Stimulated activated CD4-positive, alpha-beta T cell treated with anti-CD3 and anti-CD28 coated beads, TNF-alpha, amount 100 ng/mL, for 4 hours (primary cell): ENCODE measurements at regions not wholly inside any gene's neighbourhood (a gene's known extent, or its start where the extent isn't known, plus 50 kb on each side); places are given as distances from the start of the nearest gene placed in this dataset.

Experiments
- DNase-seq, 3 experiments: peaks; one replicate each; pipeline ENCODE4 v3.0.0-alpha.2; 2020; ENCODE audit warnings: low read depth in 3 of 3

DNA sequence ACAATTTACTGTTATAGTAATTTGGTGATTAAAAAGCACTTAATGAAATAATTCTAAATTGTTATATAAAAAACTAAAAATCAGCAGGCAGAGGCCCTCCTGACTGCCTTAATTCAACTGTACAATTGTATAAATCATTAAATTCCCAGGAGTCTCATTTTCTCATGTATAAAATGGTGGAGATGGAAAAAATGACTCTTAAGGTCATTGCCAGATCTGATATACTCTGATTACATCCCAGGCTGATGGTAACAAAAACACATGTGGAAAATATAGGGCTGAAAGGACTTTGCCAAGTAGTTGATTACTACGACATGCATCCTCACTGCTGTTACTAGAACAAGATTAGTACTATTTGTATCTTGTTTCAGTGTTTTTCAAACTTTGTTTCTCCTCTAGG, 1020.0 kb upstream of the SLC10A2 start:
- no peak for DNase-seq

DNA sequence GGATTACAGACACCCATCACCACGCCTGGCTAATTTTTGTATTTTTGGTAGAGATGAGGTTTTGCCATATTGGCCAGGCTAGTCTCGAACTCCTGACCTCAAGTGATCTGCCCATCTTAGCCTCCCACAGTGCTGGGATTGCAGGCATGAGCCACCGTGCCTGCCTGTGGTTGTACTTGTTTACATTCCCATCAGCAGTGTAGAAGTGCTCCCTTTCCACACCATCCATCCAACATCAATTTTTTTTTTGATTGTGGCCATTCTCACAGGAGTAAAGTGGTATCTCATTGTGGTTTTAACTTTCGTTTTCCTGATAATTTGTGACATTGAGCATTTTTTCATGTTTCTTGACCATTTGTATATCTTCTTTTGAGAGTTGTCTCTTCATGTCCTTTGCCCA, 1019.4 kb upstream of the SLC10A2 start:
- DNase-seq = no peak

DNA sequence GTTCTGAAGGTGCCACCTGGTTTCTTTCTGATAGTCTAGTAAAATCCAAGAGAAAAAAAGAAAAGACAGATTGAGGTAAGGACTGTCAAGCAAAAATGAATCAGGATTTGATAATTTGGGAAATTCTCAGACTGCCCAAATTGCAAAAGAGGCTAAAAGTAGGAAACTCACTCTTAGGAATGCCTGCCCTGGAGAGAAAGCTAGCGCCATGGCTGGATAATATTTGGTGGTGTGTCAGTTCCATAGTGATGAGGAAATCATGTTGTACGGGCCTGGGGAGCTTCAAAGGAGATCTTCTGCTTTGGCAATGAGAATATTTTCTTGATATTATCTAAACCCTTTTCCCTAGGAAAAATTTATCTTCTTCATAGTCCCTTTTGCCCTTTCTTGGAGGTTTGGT, 1008.1 kb upstream of the SLC10A2 start:
- no peak for DNase-seq

DNA sequence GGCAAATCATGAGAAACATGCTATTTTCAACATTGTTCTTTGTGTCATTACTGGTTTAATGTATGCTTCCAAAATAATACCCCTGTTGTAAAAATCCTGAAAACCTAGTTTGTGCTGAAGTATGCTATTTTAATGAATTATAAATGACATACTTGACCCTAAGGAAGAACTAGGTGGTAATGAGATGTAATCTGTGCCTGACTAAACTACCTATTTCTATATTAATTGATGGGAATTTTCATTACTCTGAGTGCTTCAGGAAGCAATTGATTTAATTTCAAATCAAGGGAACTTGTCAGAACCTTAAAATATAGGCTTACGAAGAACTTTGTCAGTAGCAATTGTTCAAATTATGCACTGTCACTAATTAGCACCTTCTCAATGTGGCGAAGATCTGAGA, 1005.6 kb upstream of the SLC10A2 start:
- DNase-seq = no peak

DNA sequence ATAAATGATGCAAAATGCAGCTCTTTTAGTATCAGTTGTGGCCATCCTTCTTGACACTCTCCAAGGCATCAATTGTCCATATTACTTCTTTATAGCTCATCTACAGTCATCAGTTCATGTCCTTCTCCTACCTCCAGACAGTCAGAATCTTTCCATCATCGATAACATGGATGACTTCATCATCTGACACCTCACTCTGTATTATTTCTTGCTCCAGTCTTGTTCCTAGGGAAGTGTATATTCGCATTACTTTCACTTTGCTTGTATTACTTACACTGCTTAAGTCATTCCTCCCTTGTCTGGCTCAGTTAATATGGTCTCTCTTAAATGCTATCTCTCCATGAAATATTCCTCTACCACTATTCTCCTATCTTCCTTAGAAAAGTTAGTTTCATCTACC, 999.1 kb upstream of the SLC10A2 start:
- DNase-seq = no peak

DNA sequence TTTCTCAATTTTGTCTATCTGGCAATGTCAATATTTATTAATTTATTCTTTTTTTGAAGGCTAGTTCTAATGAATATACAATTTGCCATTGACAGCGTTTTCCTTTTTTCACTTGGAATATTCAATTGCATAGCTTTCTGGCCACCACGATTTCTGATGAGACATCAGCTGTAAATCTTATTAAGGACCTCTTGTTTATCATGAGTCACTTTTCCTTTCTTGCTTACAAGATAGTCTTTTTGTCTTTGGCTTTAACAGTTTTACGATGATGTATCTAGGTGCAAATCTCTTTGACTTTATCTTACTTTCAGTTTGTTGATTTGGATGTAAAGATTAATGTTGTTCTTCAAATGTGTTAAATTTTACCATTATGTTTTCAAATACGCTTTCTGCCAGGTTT, 991.6 kb upstream of the SLC10A2 start:
- DNase-seq = no peak

DNA sequence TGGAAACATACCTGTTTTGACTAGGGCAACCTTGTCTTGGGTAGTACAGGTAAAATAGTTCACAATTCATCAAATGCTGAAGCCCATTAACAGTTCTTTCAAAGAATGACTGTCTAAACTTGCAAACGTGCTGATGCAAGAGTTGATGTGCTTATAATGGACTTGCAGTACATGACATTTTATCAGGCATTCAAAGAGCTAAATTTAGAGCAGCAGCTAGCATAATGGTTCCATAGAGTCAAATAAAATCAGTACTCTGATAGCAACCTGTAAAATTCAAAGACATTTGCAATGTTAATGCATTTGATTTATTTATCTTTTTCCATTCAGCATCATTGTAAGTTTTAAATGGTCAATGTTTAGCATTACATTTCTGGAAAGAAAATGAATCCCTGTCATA, 979.7 kb upstream of the SLC10A2 start:
- DNase-seq = no peak

DNA sequence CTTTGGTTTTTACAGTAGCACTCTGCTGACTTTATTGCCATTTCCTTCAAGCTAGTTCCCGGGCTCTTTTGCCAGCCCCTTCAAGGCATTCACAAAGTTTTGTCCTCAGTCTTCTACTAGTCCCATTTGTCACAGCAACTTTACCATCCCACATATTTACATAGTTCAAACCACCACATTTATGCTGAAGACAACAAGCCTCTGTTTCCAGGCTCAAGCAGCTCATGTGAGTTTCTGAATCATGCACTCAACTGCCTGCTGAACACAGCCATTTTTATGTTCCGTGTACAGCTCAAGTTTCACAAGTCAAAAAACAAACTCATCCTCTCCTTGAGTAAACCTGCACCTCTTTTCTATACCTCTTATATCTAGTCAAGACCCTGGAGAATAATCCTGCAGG, 977.0 kb upstream of the SLC10A2 start:
- DNase-seq = no peak

DNA sequence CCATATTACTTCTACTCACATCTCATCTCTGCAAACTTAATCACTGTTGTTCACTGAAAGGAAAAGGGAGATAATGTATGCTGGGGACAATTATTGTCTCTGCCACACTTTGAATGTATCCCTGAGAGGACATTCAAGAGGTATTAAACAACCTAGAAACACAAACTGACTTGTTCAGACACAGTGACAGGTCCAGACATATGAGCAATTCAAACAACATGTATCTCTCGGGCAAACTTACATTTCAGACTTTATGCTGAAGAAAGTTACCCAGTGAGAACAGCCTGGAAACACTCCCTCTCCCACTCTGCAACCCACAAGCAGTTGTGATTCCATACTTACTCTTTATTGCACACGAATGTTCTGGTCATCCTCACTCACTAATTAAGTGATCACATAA, 968.7 kb upstream of the SLC10A2 start:
- no peak for DNase-seq

DNA sequence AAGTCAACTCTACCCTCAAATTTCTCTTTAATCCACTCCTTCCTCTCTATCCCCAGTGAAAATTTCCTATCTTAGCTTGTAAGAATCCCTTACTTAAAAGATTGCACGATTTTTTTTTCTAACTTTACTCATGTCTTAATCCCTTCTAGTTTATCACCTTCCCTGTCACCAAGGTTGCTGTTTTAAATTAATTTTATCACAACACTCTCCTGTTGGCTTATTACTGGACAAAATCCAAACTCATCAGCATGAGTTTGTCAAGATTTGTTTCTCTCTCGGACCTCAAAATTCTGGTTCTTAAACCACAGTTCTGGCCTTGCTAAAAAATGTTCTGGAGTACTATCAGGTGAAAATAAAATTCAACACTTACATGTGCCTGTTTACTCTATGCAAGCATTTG, 959.1 kb upstream of the SLC10A2 start:
- DNase-seq = no peak

DNA sequence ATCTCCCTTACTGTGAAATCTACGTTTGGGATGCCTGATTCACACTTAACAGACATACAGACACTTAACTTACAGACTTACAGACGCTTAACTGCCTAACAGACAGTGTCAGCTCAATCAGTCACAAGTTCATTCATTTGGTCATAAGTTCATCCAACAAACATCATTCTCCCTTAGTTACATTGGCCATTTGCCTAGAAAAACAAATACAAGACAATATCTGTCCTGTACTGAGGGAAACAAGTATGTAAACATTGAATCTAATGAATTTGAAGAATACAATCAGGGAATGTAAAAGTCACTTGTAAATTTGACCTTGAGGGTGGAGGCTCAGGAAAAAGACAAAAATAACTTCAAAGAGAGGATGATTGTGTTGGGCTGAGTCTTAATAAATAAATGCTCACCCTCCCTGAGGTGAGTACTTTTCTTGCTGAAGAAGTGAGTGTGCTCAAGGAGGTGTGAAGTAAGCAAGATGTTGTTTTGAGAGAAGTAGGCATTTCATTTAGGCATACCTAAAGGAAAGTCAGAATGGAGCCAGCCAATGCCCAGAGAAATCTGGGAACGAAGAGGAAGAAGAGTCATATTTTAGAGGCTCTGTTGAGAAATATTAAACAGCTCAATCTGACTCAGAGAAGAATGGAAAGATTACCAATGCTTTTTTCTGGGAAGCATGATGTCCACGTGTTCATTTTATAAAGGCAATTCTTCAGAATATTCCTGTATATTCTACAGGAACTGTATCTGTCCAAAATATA, 958.4 kb upstream of the SLC10A2 start:
- no peak for DNase-seq

DNA sequence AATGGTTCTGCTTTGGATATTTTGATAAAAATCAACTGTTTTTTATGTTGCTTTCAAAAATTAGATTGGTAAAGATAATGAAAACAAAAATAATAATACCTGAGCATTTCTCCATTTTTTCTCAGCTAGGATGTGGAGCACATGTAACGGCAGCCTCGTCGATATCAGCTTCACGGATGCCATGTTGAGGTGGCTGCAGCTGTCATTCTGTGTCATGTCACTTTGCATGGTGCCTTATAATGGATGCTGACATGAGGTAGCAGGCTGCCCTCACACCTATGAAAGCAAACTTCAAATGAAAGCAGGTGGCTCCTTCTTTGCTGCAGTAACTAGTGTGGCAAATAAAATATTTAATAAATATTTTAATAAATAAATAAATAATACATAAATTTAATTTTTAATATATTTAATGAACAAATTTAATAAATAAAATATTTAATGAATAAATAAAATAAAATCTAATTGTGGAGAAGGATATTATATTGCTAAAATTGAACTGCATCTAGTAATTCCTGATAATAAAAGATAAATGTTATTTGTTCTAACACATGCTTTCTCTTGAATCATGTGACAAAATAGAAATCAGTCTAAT, 955.7 kb upstream of the SLC10A2 start:
- no peak for DNase-seq

DNA sequence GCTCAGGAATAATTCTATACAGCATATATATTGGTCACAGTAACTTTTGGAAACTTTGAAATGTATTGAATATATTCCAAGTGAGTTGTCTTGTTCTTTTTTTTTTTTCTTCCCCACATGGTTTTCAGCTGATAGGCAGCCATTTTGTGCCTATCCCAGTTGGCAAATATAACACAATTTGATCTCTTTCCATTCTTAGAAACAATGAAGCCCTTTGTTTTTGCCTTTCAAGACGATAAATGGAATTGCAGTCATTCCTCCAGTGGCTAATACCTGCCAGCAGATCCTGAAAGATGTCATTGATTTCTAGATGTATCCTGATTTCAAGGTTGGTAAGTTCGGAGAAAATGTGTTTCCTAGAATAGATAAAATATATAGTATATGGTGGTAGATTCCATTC, 951.1 kb upstream of the SLC10A2 start:
- no peak for DNase-seq

DNA sequence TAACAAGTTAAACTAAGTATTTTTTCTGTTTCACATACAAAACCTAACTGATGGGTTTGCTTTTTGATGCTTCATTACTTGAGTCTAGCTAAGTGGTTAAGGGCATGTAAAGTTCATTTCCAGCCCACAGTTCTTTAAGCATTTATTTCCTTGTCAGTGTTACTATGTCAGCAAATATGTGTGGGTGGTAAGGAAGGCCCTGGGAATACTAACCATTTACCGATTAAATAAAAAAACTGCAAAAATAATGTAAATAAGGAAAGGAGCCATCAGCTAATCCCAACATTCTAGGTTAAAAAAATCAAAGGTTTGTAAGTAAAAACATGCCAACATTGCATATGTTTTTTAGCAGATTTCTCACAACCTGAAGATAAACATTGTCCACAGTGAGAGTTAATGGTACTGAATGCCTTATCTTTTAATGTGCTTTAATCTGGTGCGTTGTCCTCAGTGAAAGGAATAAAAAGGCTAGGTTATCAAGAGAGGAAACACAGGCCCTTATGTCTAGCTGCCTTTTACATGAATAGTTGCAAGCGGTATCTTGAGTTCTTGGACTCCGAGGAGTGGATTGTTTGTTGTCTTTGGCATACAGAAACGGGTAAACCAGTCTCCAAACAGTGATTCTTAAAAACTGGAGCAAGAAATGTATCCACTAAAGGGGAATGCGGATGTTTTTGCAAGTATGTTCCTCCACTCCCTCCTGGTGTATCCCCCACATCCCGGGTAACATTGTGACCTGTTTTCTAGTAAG, 949.6 kb upstream of the SLC10A2 start:
- no peak for DNase-seq

DNA sequence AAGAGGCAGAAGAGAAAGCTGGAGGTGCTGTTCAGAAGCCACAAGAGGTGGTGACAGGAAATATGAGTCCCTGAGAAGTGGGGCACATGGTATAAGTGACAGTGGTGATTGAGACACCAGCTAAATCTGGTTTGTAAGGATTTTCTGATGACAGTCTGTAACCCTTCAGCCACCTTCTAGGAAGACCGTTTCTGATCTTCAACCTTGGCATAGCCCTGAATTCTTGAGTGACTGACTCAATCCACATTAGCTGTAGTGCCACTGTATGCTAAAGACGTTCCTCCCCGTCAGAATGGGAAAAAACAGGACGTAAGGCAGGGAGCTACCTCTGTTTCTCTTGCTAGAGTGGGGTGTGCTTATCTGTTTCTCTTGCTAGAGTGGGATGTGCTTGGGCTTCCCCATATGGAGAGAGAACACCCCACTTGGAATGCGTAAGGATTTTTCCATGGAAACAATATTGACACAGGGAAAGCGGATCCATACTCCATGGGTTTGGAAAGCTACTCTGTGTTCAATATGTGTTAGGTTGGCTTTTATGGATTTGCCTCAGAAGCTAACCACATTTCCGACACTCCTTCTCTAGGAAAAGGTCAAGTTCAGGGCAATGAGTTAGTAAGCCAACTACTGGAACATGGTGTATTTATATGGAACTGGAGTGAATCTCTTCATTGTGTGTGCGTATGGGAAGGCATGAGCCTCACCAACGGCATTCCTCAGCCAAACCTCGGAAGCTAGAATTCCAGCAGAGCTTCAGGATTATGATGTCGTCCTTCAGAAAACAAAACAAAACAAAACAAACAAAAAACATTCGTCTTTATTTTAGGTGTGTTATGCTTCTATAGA, 948.8 kb upstream of the SLC10A2 start:
- DNase-seq = no peak

DNA sequence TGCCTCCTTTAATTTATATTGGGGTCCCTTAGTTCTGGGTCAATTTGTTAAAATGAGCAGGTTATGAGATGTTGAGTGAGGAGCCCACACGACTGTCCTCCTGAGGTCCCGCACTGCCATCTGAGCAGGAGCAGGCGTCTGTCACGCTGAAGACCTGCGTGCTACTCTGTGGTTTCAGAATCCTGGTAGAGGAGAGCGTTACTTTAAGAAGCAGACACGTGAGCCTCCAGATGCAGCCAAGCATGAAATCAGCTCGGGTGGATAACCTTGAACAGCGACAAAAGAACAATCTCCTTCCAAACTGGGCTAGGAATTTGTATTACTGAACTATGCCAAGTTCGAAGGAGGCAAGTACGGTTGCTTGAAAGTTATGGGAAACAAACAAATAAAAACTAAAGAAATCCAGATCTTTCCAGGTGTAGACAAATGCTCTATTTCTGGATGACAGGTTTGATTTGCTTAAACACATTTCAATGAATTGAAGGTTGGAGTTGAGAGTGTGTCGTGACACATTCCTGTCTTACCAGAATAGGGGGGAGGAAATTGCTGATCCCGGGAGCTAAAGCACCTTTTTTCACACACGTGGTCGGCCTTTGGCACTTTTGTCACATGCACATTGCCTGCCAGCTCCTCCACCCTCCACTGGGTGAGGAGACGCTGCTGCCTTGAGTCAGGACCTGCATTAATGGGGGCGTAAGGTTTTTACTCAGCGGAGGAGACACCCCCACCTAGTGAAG, 945.5 kb upstream of the SLC10A2 start:
- no peak for DNase-seq

DNA sequence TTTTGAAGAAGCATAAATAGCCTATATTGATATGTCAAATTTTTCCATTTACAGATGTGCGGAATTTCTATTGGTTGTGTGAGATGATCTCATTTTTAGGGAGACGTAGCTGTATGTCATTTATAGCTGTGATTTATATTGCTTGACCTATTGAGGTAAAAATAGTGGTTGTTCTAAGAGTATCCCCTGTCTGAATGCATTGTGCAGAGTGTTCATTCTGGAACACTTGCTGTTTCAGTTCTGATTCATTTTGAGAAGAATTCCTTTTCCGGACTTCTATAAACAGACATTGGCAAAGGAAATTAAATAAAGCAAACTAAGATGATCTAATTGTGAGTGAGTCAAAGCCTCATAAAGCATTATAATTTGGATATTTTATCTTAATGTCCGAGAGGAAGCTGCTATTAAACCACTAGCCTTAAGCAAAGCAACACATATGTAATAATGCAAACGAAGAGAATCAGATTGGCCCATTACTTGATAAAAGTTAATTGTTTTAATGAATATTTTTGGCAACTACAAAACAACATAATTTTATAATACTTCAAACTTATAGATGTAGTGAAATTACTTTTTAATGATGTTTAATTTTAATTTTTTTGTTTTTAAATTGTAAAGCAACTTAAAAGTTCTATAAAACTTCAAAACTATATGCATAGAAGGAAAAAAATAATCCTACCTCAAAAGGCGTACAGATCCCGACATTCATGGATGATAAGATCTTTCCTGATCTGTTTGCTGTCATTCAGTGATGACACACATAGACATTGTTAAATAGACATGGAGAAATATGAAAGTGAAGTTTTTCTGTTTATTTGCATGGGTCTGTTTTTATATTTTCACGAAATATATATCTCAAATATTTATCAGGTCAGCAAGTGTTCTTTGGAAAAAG, 942.6 kb upstream of the SLC10A2 start:
- no peak for DNase-seq

DNA sequence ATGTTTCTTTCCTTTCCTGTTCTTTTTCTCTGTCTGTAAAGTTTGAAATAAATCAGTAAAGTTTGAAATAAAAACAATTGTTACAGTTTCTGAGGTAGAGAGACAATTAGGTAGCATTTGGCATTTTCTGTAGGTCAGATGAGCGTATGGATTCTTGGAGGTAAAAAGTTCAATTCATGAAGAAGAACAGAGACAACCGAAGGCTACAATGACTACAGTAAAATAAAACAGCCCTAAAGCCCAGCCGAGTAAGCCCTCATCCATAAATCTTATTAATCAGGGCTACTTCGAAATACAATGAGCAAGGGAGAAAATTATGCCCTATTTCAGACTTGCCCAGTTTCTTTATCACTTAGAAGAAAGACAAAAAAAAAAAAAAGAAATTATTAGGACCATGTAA, 941.9 kb upstream of the SLC10A2 start:
- no peak for DNase-seq

DNA sequence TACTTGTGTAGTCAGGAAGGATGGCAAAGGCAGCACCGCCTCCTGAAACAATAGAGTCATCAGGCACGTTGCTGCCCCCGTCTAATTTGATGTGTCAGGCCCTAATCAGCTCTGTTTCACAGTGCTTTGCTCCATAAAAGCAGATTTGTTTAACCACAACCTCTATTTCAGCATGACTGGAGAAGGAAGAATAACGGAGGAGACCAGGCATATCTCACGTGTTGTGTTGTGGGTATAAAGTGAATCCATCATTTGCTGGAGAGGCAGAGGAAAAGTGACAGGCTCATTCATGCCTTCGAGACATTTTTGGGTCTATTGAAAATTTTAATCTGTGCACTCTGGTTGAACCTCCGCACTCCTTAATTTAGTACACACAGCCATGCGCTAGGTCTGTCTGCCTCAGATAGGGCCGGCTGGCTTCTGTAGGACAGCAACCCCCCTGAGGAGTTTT, 940.4 kb upstream of the SLC10A2 start:
- no peak for DNase-seq

DNA sequence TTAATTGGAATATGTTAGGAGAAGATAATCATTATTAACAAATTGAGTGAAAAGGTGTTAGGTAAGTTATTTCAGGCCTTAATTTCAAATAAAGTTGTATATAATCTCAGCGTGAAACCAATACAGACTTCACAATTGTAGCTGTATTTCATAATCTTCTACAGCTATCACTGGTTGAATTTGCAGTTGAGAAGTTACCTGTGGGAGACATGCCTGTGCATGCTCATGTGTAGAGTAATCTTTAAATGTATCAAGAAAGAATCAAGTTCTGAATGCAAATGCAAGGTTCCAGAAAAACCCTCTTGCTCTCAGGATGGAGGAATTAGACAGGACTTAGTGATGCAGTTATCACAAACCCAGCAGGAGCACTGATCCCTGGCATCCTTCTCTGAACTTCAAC, 938.4 kb upstream of the SLC10A2 start:
- no peak for DNase-seq
